ENCODE measurements at regions not wholly inside any gene's neighbourhood (a gene's known extent, or its start where the extent isn't known, plus 50 kb on each side); places are given as distances from the start of the nearest gene placed in this dataset.

- in situ Hi-C loops (cut with HindIII; ENCODE audit: extremely low pct_ligation_motif_present, low pct_unique_long_range_greater_than_20kb) (loop anchor here (25.0 kb wide), 1 partner anchor 228 kb away; no protein-coding TSS in a partner anchor), intact Hi-C loops (cut with micrococcal nuclease; ENCODE audit: unreplicated experiment) (no loop called here)
- BruUV-seq (replicated peaks), result no TSS peak
- POLR2A ChIA-PET, result no interaction called here
- H4K20me1 ChIP-seq (ENCODE audit: insufficient read depth, low read length), result no peaks in the 10 kb centered on the region
- no peak overlapping the region for H3K9ac ChIP-seq (ENCODE audit: insufficient read depth, low read depth, low read length)
- no peak overlapping the region for H3K4me3 ChIP-seq (replicated peaks in 1 of 3; ENCODE audit: insufficient read depth in 1 of 3, low read depth in 2 of 3, low read length in 3 of 3)
- CTCF ChIA-PET (ENCODE audit: low intra/inter-chr PET ratio, low total read pairs), result no interaction called here
- H3K36me3 ChIP-seq (replicated peaks in 1 of 2; ENCODE audit: control insufficient read depth in 1 of 2, insufficient read depth in 2 of 2, low read length in 2 of 2), result no peaks in the 10 kb centered on the region
- DNase-seq (ENCODE audit: low spot score), result no peak
- no peak for ATAC-seq
- no peaks in the 10 kb centered on the region for H3K9me3 ChIP-seq (ENCODE audit: low read length)
- no peak overlapping the region for H3K4me2 ChIP-seq (ENCODE audit: low read depth, low read length)
- no peaks in the 10 kb centered on the region for H3K27me3 ChIP-seq (ENCODE audit: control insufficient read depth in 1 of 2, insufficient read depth in 2 of 2, low read length in 2 of 2)
- no peak for FAIRE-seq
- no peak for TF ChIP-seq GRHL1 (CRISPR knock-in tag; conservative IDR thresholded peaks at IDR 0.05)
- no peak for TF ChIP-seq ZHX1 (CRISPR knock-in tag; IDR thresholded peaks at IDR 0.05; ENCODE audit: low read depth)
- no peak for TF ChIP-seq CENPBD1 (CRISPR knock-in tag; IDR thresholded peaks at IDR 0.05; ENCODE audit: borderline replicate concordance, low read depth)
- TF ChIP-seq ZNF772 (CRISPR knock-in tag; IDR thresholded peaks at IDR 0.05), result no peak
- TF ChIP-seq, protein P1, sequence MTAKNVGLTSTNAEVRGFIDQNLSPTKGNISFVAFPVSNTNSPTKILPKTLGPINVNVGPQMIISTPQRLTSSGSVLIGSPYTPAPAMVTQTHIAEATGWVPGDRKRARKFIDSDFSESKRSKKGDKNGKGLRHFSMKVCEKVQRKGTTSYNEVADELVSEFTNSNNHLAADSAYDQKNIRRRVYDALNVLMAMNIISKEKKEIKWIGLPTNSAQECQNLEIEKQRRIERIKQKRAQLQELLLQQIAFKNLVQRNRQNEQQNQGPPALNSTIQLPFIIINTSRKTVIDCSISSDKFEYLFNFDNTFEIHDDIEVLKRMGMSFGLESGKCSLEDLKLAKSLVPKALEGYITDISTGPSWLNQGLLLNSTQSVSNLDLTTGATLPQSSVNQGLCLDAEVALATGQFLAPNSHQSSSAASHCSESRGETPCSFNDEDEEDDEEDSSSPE (CRISPR knock-in tag; IDR thresholded peaks at IDR 0.05), result no peak
- TF ChIP-seq NKX3-1 (CRISPR knock-in tag; IDR thresholded peaks at IDR 0.05), result no peak
- TF ChIP-seq CHD4 (IDR thresholded peaks at IDR 0.05; ENCODE audit: borderline replicate concordance, low read length), result no peak
- no peak for TF ChIP-seq ZNF44 (CRISPR knock-in tag; IDR thresholded peaks at IDR 0.05)
- no peak for TF ChIP-seq ZC3H4 (CRISPR knock-in tag; IDR thresholded peaks at IDR 0.05; ENCODE audit: borderline replicate concordance)
- no peak for TF ChIP-seq RFXAP (CRISPR knock-in tag; IDR thresholded peaks at IDR 0.05; ENCODE audit: borderline replicate concordance)
- TF ChIP-seq ZNF101 (CRISPR knock-in tag; IDR thresholded peaks at IDR 0.05; ENCODE audit: borderline replicate concordance, low read depth), result no peak
- TF ChIP-seq BCL3 (CRISPR knock-in tag; IDR thresholded peaks at IDR 0.05), result no peak
- TF ChIP-seq FOXJ3 (CRISPR knock-in tag; IDR thresholded peaks at IDR 0.05; ENCODE audit: borderline replicate concordance), result no peak
- no peak for TF ChIP-seq ZNF224 (CRISPR knock-in tag; IDR thresholded peaks at IDR 0.05)
- TF ChIP-seq SPEN (CRISPR knock-in tag; IDR thresholded peaks at IDR 0.05; ENCODE audit: low read depth), result no peak
- no peak for TF ChIP-seq PLRG1 (conservative IDR thresholded peaks at IDR 0.05)
- no peaks in the 10 kb centered on the region for H3K4me1 ChIP-seq (ENCODE audit: insufficient read depth, low read length)
- H2AFZ ChIP-seq (ENCODE audit: low read length), result no peak overlapping the region
- H3K79me2 ChIP-seq (ENCODE audit: insufficient read depth, low read length), result no peaks in the 10 kb centered on the region
- no peak overlapping the region for H3K27ac ChIP-seq (ENCODE audit: extremely low read length, insufficient read depth, low read length)
Measured at GRCh38 chrX:81390237-81390636, 188.3 kb downstream of the SH3BGRL start.
